ENCODE measurements at regions not wholly inside any gene's neighbourhood (a gene's known extent, or its start where the extent isn't known, plus 50 kb on each side); places are given as distances from the start of the nearest gene placed in this dataset.

- TF ChIP-seq POLR2AphosphoS5 (IDR thresholded peaks at IDR 0.05; ENCODE audit: low read depth, low read length) = no peak
- no peak for TF ChIP-seq CTCF (IDR thresholded peaks at IDR 0.05)
- TF ChIP-seq TCF7L2 (IDR thresholded peaks at IDR 0.05; ENCODE audit: low read depth, low read length) = no peak
- TF ChIP-seq REST (IDR thresholded peaks at IDR 0.05; ENCODE audit: insufficient read depth in 1 of 2, low read depth in 2 of 2, low read length in 1 of 2) = no peak
- no peak for TF ChIP-seq SIN3A (IDR thresholded peaks at IDR 0.05; ENCODE audit: borderline replicate concordance, insufficient read depth, low read depth, low read length)
Measured at GRCh38 chr2:149849136-149849535, 261.6 kb upstream of the MMADHC start.
